GM18502 (cell line): ENCODE measurements at regions not wholly inside any gene's neighbourhood (a gene's known extent, or its start where the extent isn't known, plus 50 kb on each side); places are given as distances from the start of the nearest gene placed in this dataset.
"Not testable (repeated sequence)": the region's sequence is repeated elsewhere in the genome, so short reads cannot be mapped to it uniquely, and the experiment has no call there.

Experiments
- ATAC-seq: cut with Tn5 transposase; IDR thresholded peaks from one replicate; pipeline ENCODE4 v1.9.1; 2021; ENCODE audit warnings: mild to moderate bottlenecking; ENCODE audit not compliant: unreplicated experiment, poor library complexity

GRCh38 chr14:31911160-31911559 is 165.9 kb upstream of the ARHGAP5 start:
- ATAC-seq = no peak

- no peak for ATAC-seq
Observed at GRCh38 chr14:31913370-31913769, 163.7 kb upstream of the ARHGAP5 start.

GRCh38 chr14:31918289-31918688 is 158.8 kb upstream of the ARHGAP5 start:
- ATAC-seq = not testable (repeated sequence)

GRCh38 chr14:31920001-31920400 is 157.1 kb upstream of the ARHGAP5 start:
- ATAC-seq = no peak

GRCh38 chr14:31920989-31921650 is 156.0 kb upstream of the ARHGAP5 start:
- ATAC-seq = no peak

- no peak for ATAC-seq
Observed at GRCh38 chr14:31921721-31922120, 155.4 kb upstream of the ARHGAP5 start.

- ATAC-seq = peak; percentile 66
Observed at GRCh38 chr14:31926123-31926522, 151.0 kb upstream of the ARHGAP5 start.

- ATAC-seq = no peak
Observed at GRCh38 chr14:31926652-31927347, 150.3 kb upstream of the ARHGAP5 start.

- no peak for ATAC-seq
Observed at GRCh38 chr14:31927348-31927832, 149.7 kb upstream of the ARHGAP5 start.

- ATAC-seq = no peak
Observed at GRCh38 chr14:31930070-31930469, 147.0 kb upstream of the ARHGAP5 start.

GRCh38 chr14:31930493-31931240 is 146.4 kb upstream of the ARHGAP5 start:
- no peak for ATAC-seq

- ATAC-seq = no peak
Observed at GRCh38 chr14:31932675-31933074, 144.4 kb upstream of the ARHGAP5 start.

- ATAC-seq = no peak
Observed at GRCh38 chr14:31933716-31934115, 143.4 kb upstream of the ARHGAP5 start.

GRCh38 chr14:31934767-31935266 is 142.3 kb upstream of the ARHGAP5 start:
- ATAC-seq = no peak

- no peak for ATAC-seq
Observed at GRCh38 chr14:31935391-31935790, 141.7 kb upstream of the ARHGAP5 start.

GRCh38 chr14:31936115-31936514 is 141.0 kb upstream of the ARHGAP5 start:
- ATAC-seq = no peak

GRCh38 chr14:31937730-31938346 is 139.3 kb upstream of the ARHGAP5 start:
- ATAC-seq = peak; percentile 99

GRCh38 chr14:31939934-31940333 is 137.2 kb upstream of the ARHGAP5 start:
- ATAC-seq = no peak

- ATAC-seq = no peak
Observed at GRCh38 chr14:31941487-31941886, 135.6 kb upstream of the ARHGAP5 start.

- ATAC-seq = no peak
Observed at GRCh38 chr14:31942166-31942841, 134.8 kb upstream of the ARHGAP5 start.
